ENCODE measurements at regions not wholly inside any gene's neighbourhood (a gene's known extent, or its start where the extent isn't known, plus 50 kb on each side); places are given as distances from the start of the nearest gene placed in this dataset.
"Not testable (repeated sequence)": the region's sequence is repeated elsewhere in the genome, so short reads cannot be mapped to it uniquely, and the experiment has no call there.

DNA sequence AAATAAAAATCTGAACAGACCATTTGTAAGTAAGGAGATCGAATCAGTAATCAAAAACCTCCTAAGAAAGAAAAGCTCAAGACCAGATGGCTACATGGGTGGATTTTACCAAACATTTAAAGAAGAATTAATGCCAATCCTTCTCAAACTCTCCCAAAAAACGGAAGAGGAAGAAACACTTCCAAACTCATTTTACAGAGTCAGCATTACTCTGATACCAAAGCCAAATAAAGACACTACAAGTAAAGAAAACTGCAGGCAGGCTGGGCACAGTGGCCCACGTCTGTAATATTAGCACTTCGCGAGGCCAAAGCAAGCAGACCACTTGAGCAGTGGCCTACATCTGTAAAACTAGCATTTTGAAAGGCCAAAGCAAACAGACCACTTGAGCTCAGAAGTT is 159.8 kb downstream of the DPY19L2 start:
- no peak for DNase-seq (ENCODE audit: extremely low read depth in 1 of 2, low read depth in 1 of 2)

- DNase-seq (ENCODE audit: extremely low read depth in 1 of 2, low read depth in 1 of 2): no peak
Observed at GRCh38 chr12:63499567-63499966, 168.7 kb downstream of the DPY19L2 start.

- no peak for DNase-seq (ENCODE audit: extremely low read depth in 1 of 2, low read depth in 1 of 2)
Observed at GRCh38 chr12:63498239-63498638, 170.1 kb downstream of the DPY19L2 start.

GRCh38 chr12:63496654-63497053 is 171.6 kb downstream of the DPY19L2 start:
- no peak for DNase-seq (ENCODE audit: extremely low read depth in 1 of 2, low read depth in 1 of 2)

GRCh38 chr12:63495974-63496373 is 172.3 kb downstream of the DPY19L2 start:
- DNase-seq (ENCODE audit: extremely low read depth in 1 of 2, low read depth in 1 of 2): no peak

DNA sequence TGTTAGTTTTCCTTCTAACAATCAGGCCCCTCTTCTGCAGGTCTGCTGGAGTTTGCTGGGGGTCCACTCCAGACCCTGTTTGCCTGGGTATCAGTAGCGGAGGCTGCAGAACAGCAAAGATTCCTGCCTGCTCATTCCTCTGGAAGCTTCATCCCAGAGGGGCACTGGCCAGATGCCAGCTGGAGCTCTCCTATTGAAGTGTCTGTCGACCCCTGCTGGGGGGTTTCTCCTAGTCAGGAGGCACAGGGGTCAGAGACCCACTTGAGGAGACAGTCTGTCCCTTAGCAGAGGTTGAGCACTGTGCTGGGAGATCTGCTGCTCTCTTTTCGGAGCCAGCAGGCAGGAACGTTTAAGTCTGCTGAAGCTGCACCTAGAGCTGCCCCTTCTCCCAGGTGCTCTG is 174.9 kb downstream of the DPY19L2 start:
- DNase-seq (ENCODE audit: extremely low read depth in 1 of 2, low read depth in 1 of 2): not testable (repeated sequence)

DNA sequence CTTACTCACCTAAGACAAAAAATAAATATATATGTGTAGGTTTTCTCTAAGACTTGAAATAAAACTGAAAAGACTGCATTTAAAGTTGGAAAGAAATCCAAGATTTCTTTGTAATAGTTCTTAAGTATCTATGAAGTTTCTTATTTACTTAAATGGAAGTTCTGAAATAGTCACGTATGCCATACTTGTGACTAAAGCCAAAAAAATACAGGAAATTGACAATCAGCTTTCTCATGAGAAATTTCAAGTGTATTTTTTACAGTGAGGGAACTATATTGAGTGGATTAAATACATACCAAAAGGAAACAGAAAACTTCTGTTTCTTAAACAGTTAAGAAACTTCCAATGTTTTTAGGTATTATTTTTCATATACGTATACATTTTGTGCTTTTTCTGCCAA is 188.1 kb downstream of the DPY19L2 start:
- DNase-seq (ENCODE audit: extremely low read depth in 1 of 2, low read depth in 1 of 2): no peak

GRCh38 chr12:63470161-63470560 is 198.1 kb downstream of the DPY19L2 start:
- no peak for DNase-seq (ENCODE audit: extremely low read depth in 1 of 2, low read depth in 1 of 2)

- no peak for DNase-seq (ENCODE audit: extremely low read depth in 1 of 2, low read depth in 1 of 2)
Observed at GRCh38 chr12:63467951-63468350, 200.3 kb downstream of the DPY19L2 start.

GRCh38 chr12:63457857-63458256 is 210.4 kb downstream of the DPY19L2 start:
- no peak for DNase-seq (ENCODE audit: extremely low read depth in 1 of 2, low read depth in 1 of 2)

DNA sequence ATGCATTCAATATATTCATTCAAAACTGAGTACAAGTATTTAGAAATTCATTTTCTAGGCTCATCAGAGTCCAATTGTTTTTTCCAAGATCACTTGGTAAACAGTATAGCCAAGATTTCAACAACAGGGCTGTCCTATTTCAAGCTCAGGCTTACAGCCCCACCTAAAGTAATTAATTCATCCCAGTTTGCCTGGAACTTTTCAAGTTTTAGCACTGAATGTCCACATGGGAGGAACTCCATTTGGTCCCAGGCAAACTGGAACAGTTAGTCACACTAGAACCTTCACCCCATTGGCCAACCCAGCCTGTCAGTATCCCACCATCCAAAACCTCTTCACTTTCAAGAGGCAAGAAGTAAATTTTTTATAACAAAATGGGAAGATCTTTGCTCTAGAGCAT is 210.9 kb downstream of the DPY19L2 start:
- no peak for DNase-seq (ENCODE audit: extremely low read depth in 1 of 2, low read depth in 1 of 2)

DNA sequence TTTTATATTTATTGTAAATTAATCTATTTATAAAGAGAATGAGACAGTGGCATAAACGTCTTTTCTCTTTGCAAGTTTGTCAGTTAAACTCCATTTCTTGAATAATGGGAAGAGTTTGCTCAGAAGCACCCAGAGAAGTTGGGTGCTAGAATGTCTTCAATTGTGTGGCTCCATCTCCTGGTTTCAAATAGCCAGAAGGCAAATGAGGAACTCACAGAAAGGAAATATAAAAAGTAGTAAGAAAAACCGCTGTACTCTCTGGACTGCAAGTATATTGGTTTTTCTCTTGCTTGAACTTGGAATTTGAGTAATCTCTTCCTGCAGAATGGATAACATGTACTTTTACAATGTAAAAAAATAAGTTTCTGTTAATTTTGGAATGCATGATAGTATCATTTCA is 217.5 kb downstream of the DPY19L2 start:
- DNase-seq (ENCODE audit: extremely low read depth in 1 of 2, low read depth in 1 of 2): no peak

GRCh38 chr12:63450334-63450733 is 218.0 kb downstream of the DPY19L2 start:
- no peak for DNase-seq (ENCODE audit: extremely low read depth in 1 of 2, low read depth in 1 of 2)

DNA sequence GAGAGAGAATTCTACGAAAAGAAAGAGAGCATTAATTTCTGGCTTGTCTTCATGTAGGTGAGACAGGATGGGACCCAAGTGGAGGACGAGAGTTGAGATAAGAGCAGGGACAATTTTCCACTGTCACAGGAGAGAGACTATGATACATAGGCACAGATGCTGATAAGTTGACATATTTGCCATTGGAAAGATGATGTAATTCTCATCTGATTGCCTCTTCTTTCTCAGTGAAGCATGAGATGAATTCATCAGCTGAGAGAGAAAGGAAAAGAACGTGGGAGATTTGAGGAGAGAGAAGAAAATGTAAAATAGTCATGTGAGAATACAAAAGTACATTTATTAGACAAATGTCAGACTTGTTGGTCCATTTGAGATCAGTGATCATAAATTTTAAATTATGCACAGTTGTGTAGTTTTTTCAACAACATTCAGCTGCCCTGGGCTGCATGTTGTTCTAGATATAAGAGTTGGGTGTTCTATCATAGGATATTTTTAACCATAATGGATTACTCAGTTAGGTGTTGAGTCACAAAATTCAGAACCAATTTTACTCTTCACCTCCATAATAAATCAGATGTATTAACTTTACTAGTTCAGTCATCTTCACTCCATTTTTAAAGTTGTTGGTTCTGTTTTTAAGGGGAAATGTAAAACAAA is 222.9 kb downstream of the DPY19L2 start:
- DNase-seq (ENCODE audit: extremely low read depth in 1 of 2, low read depth in 1 of 2): no peak

DNA sequence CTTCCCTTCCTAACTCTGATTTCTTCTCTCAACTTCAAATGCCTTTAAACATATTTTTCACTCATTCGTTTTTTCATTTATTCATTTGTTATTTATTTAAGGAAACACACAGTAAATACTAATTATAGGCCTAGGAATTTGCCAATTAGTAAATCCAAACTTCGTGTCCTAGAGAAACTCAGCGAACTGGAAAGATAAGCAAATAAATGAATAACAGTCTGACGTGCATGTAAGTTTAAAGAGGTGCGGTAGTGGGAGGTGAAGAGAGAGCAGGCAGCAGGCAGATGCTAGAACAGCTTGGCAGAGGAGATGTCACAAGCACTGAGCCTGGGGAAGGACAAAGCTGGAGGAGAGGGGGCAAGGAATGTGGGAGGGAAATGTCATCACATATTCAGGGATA is 228.2 kb downstream of the DPY19L2 start:
- DNase-seq (ENCODE audit: extremely low read depth in 1 of 2, low read depth in 1 of 2): no peak

DNA sequence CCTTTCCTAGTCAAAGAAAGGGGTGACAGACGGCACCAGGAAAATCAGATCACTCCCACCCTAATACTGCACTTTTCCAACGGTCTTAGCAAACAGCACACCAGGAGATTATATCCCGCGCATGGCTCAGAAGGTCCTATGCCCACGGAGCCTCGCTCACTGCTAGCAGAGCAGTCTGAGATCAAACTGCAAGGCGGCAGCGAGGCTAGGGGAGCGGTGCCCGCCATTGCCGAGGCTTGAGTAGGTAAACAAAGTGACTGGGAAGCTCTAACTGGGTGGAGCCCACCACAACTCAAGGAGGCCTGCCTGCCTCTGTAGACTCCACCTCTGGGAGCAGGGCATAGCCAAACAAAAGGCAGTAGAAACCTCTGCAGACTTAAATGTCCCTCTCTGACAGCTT is 233.9 kb downstream of the DPY19L2 start:
- not testable (repeated sequence) for DNase-seq (ENCODE audit: extremely low read depth in 1 of 2, low read depth in 1 of 2)

DNA sequence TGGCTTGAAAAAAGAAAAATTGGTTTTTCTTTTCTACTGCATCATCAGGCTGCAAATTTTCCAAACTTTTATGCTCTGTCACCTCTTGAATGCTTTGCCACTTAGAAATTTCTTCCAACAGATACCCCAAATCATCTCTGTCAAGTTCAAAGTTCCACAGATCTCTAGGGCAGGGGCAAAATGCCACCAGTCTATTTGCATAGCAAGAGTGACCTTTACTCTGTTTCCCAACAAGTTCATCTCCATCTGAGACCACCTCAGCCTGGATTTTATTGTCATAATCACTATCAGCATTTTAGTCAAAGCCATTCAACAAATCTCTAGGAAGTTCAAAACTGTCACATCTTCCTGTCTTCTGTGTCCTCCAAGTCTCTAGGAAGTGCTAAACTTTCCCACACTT is 240.3 kb downstream of the DPY19L2 start:
- not testable (repeated sequence) for DNase-seq (ENCODE audit: extremely low read depth in 1 of 2, low read depth in 1 of 2)

DNA sequence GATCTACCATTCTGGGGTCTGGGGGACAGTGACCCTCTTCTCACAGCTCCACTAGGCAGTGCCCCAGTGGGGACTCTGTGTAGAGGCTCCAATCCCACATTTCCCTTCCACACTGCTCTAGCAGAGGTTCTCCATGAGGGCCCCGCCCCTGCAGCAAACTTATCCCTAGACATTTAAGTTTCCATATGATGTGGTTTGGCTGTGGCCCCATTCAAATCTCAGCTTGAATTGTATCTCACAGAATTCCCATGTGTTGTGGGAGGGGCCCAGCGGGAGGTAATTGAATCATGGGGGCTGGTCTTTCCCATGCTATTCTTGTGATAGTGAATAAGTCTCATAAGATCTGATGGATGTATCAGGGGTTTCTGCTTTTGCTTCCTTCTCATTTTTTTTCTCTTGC is 241.3 kb downstream of the DPY19L2 start:
- DNase-seq (ENCODE audit: extremely low read depth in 1 of 2, low read depth in 1 of 2): not testable (repeated sequence)

DNA sequence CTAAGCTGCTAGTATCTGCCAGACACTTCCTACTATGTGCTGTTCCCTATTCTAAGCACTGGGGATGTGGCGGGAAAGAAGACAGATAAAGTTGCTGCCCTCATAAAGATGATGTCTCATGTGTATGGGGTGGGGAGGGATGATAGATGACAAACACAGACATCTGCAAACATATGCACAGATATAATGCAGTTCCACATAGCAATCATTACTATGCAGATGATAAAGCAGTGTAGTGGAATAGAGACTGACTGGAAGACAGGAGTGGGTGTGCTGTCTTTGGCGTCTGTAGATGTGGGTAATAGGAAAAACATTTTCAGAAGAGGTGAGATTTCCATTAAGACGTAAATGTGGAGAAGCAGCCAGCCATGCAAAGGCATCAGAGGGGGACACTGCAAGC is 243.6 kb downstream of the DPY19L2 start:
- DNase-seq (ENCODE audit: extremely low read depth in 1 of 2, low read depth in 1 of 2): no peak

GRCh38 chr12:63423839-63424238 is 244.5 kb downstream of the DPY19L2 start:
- no peak for DNase-seq (ENCODE audit: extremely low read depth in 1 of 2, low read depth in 1 of 2)

GRCh38 chr12:63420206-63420644 is 248.1 kb downstream of the DPY19L2 start:
- DNase-seq (ENCODE audit: extremely low read depth in 1 of 2, low read depth in 1 of 2): no peak

DNA sequence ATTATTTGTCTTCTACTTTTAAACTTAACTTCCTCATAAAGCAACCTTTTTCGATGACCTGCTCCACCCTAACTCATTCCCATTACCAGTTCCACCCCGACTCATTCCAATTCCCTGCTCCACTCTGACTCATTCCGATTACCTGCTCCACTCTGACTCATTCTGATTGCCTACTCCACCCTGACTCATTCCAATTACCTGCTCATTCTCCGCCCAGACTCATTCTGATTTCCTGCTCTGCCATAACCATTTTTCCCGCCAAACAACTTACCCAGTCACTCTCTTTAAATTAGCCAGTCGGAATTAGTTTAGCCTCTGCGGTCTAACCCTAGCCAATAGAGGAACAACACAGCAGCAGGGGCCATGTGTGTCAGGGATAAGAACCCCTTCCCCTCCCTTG is 249.1 kb downstream of the DPY19L2 start:
- DNase-seq (ENCODE audit: extremely low read depth in 1 of 2, low read depth in 1 of 2): no peak

GRCh38 chr12:63416788-63417187 is 251.5 kb downstream of the DPY19L2 start:
- DNase-seq (ENCODE audit: extremely low read depth in 1 of 2, low read depth in 1 of 2): no peak

All from stimulated activated CD8-positive, alpha-beta memory T cell treated with anti-CD3 and anti-CD28 coated beads, Interleukin-7, amount 100 ng/mL, for 48 hours (primary cell).